ENCODE measurements at regions not wholly inside any gene's neighbourhood (a gene's known extent, or its start where the extent isn't known, plus 50 kb on each side); places are given as distances from the start of the nearest gene placed in this dataset.
"Not testable (repeated sequence)": the region's sequence is repeated elsewhere in the genome, so short reads cannot be mapped to it uniquely, and the experiment has no call there.

DNA sequence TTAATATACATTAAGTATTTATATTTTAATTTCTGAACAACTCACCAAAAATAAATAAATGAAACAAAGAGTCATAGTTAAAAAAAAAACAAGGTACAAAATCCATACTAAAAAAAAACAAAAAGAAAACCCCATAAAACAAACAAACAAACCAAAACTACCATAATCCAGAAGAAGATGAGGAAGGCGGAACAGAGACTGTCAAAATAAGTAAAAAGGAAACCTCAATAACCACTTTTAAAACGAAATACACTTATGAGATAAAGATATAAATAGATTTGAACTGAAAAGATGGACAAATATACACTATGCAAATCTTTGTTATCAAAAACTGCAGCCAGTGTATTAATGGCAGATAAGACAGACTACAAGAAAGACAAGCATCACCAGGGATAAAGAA lies 103.3 kb downstream of the POTEB3 start:
- H3K4me1 Mint-ChIP-seq (ENCODE audit: low read depth, unreplicated experiment); H3K36me3 ChIP-seq (ENCODE audit: insufficient read depth, low read length); H3K27ac Mint-ChIP-seq (ENCODE audit: unreplicated experiment); H3K9me3 ChIP-seq (ENCODE audit: insufficient read depth, low read depth, low read length); H3K9me3 Mint-ChIP-seq (ENCODE audit: unreplicated experiment); H3K4me3 ChIP-seq (ENCODE audit: insufficient read depth, low read depth, low read length); H3K27ac ChIP-seq (ENCODE audit: low read depth, low read length); DNase-seq (ENCODE audit: low read depth); H3K79me2 ChIP-seq (ENCODE audit: insufficient read depth, low read length); H3K4me3 Mint-ChIP-seq (ENCODE audit: unreplicated experiment); FAIRE-seq; H3K9ac ChIP-seq (ENCODE audit: low read length); H3K4me1 ChIP-seq (ENCODE audit: insufficient read depth, low read length); H4K20me1 ChIP-seq (ENCODE audit: insufficient read depth, low read length); H3K36me3 Mint-ChIP-seq (ENCODE audit: low read depth, unreplicated experiment); H2AFZ ChIP-seq (ENCODE audit: low read depth, low read length); H3K27me3 ChIP-seq (ENCODE audit: insufficient read depth, low read length); H3K4me2 ChIP-seq (ENCODE audit: low read length); H3K27me3 Mint-ChIP-seq (ENCODE audit: low read depth, unreplicated experiment): not testable (repeated sequence)

- H4K20me1 ChIP-seq (ENCODE audit: insufficient read depth, low read length); H3K4me2 ChIP-seq (ENCODE audit: low read length); DNase-seq (ENCODE audit: low read depth); H3K4me3 Mint-ChIP-seq (ENCODE audit: unreplicated experiment); H3K36me3 ChIP-seq (ENCODE audit: insufficient read depth, low read length); H3K4me3 ChIP-seq (ENCODE audit: insufficient read depth, low read depth, low read length); H3K4me1 Mint-ChIP-seq (ENCODE audit: low read depth, unreplicated experiment); H3K27me3 ChIP-seq (ENCODE audit: insufficient read depth, low read length); H3K9me3 ChIP-seq (ENCODE audit: insufficient read depth, low read depth, low read length); H3K79me2 ChIP-seq (ENCODE audit: insufficient read depth, low read length); H3K27me3 Mint-ChIP-seq (ENCODE audit: low read depth, unreplicated experiment); H3K4me1 ChIP-seq (ENCODE audit: insufficient read depth, low read length); H3K27ac ChIP-seq (ENCODE audit: low read depth, low read length); H3K9me3 Mint-ChIP-seq (ENCODE audit: unreplicated experiment); H3K36me3 Mint-ChIP-seq (ENCODE audit: low read depth, unreplicated experiment); H3K9ac ChIP-seq (ENCODE audit: low read length); H2AFZ ChIP-seq (ENCODE audit: low read depth, low read length); H3K27ac Mint-ChIP-seq (ENCODE audit: unreplicated experiment); FAIRE-seq: not testable (repeated sequence)
These were observed 115.4 kb downstream of the POTEB3 start for GRCh38 chr15:21324720-21325460.

- DNase-seq (ENCODE audit: low read depth); H3K9me3 ChIP-seq (ENCODE audit: insufficient read depth, low read depth, low read length); H3K36me3 Mint-ChIP-seq (ENCODE audit: low read depth, unreplicated experiment); H3K36me3 ChIP-seq (ENCODE audit: insufficient read depth, low read length); H3K4me3 ChIP-seq (ENCODE audit: insufficient read depth, low read depth, low read length); H3K27ac Mint-ChIP-seq (ENCODE audit: unreplicated experiment); H3K4me2 ChIP-seq (ENCODE audit: low read length); H3K27me3 Mint-ChIP-seq (ENCODE audit: low read depth, unreplicated experiment); H4K20me1 ChIP-seq (ENCODE audit: insufficient read depth, low read length); H3K27me3 ChIP-seq (ENCODE audit: insufficient read depth, low read length); H3K4me1 Mint-ChIP-seq (ENCODE audit: low read depth, unreplicated experiment); H2AFZ ChIP-seq (ENCODE audit: low read depth, low read length); H3K4me1 ChIP-seq (ENCODE audit: insufficient read depth, low read length); H3K9ac ChIP-seq (ENCODE audit: low read length); H3K4me3 Mint-ChIP-seq (ENCODE audit: unreplicated experiment); H3K79me2 ChIP-seq (ENCODE audit: insufficient read depth, low read length); H3K9me3 Mint-ChIP-seq (ENCODE audit: unreplicated experiment); H3K27ac ChIP-seq (ENCODE audit: low read depth, low read length): not testable (repeated sequence)
- peak; percentile 66 for FAIRE-seq
These were observed 155.9 kb downstream of the POTEB3 start for GRCh38 chr15:21284353-21284752.

GRCh38 chr15:21283210-21283609 lies 157.1 kb downstream of the POTEB3 start:
- DNase-seq (ENCODE audit: low read depth); H3K4me2 ChIP-seq (ENCODE audit: low read length); H3K9me3 ChIP-seq (ENCODE audit: insufficient read depth, low read depth, low read length); H3K9me3 Mint-ChIP-seq (ENCODE audit: unreplicated experiment); H3K79me2 ChIP-seq (ENCODE audit: insufficient read depth, low read length); H3K36me3 ChIP-seq (ENCODE audit: insufficient read depth, low read length); H3K27ac Mint-ChIP-seq (ENCODE audit: unreplicated experiment); H2AFZ ChIP-seq (ENCODE audit: low read depth, low read length); H4K20me1 ChIP-seq (ENCODE audit: insufficient read depth, low read length); H3K4me3 Mint-ChIP-seq (ENCODE audit: unreplicated experiment); H3K4me1 ChIP-seq (ENCODE audit: insufficient read depth, low read length); H3K27ac ChIP-seq (ENCODE audit: low read depth, low read length); H3K27me3 Mint-ChIP-seq (ENCODE audit: low read depth, unreplicated experiment); H3K4me1 Mint-ChIP-seq (ENCODE audit: low read depth, unreplicated experiment); H3K9ac ChIP-seq (ENCODE audit: low read length); H3K36me3 Mint-ChIP-seq (ENCODE audit: low read depth, unreplicated experiment); H3K4me3 ChIP-seq (ENCODE audit: insufficient read depth, low read depth, low read length); H3K27me3 ChIP-seq (ENCODE audit: insufficient read depth, low read length): not testable (repeated sequence)
- FAIRE-seq: peak; percentile 20

DNA sequence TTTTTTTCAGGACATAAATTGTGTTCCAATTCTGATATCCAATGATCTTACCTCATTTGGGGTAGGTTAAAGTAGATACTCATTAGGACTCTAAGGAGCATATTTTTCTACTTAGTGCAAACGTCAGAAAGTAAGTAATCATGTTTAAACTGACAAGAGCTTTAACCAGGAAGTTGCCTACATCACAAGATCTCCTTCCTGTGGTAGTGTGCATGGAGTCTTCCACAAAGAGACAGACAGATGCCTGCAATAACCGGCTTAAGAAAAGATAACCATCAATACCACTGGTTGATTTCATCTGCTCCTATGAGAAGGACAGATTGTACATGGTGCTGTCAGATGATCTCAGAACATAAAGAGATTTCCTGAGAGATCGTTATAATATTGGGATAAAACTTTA lies 160.0 kb downstream of the POTEB3 start:
- not testable (repeated sequence) for H3K27ac ChIP-seq (ENCODE audit: low read depth, low read length); H3K9ac ChIP-seq (ENCODE audit: low read length); H3K79me2 ChIP-seq (ENCODE audit: insufficient read depth, low read length); H3K9me3 ChIP-seq (ENCODE audit: insufficient read depth, low read depth, low read length); H3K9me3 Mint-ChIP-seq (ENCODE audit: unreplicated experiment); H3K36me3 Mint-ChIP-seq (ENCODE audit: low read depth, unreplicated experiment); H2AFZ ChIP-seq (ENCODE audit: low read depth, low read length); H3K4me3 Mint-ChIP-seq (ENCODE audit: unreplicated experiment); H3K4me1 ChIP-seq (ENCODE audit: insufficient read depth, low read length); H3K4me2 ChIP-seq (ENCODE audit: low read length); H3K27me3 Mint-ChIP-seq (ENCODE audit: low read depth, unreplicated experiment); H4K20me1 ChIP-seq (ENCODE audit: insufficient read depth, low read length); H3K36me3 ChIP-seq (ENCODE audit: insufficient read depth, low read length); DNase-seq (ENCODE audit: low read depth); H3K4me1 Mint-ChIP-seq (ENCODE audit: low read depth, unreplicated experiment); H3K4me3 ChIP-seq (ENCODE audit: insufficient read depth, low read depth, low read length); H3K27ac Mint-ChIP-seq (ENCODE audit: unreplicated experiment); H3K27me3 ChIP-seq (ENCODE audit: insufficient read depth, low read length)
- peak; percentile 58 for FAIRE-seq

DNA sequence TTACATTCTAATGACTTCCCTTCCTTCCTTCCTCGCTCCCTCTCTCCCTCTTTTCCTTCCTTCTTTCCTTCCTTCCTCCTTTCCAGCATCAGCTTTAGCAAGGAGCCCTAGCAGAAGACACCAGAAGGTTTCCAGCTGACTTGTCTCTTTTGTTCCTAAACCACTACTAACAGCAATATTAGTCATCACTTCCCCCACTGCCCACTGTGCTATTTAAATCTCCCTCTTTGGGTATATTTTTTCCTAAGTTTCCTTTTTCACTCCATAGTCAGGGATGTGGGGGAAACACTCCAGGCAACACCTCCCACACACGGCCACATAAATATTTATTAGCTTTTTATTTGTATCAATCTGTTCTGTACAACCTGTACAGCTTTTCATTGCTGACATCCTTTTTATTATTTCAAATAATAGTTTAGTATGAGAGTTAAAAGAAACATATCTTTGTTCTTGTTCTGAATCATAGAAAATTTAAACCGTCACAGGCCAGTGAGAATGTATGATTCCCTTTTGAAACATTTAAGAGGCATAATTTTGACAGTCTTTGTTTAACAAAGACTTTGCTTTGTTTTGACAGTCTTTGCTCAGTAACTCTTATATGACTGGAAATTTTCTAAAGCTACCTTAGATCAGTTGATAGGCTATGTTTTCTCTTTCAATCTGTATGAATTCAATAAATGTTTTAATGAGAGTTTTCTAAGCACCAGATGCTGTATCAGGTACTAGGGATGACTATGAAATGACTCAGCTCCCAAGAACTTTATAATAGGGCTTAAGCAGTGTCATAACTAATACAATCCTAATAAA lies 167.9 kb downstream of the POTEB3 start:
- DNase-seq (ENCODE audit: low read depth); H3K27me3 ChIP-seq (ENCODE audit: insufficient read depth, low read length); H3K27ac ChIP-seq (ENCODE audit: low read depth, low read length); H3K27ac Mint-ChIP-seq (ENCODE audit: unreplicated experiment); H2AFZ ChIP-seq (ENCODE audit: low read depth, low read length); H3K4me3 ChIP-seq (ENCODE audit: insufficient read depth, low read depth, low read length); H3K4me2 ChIP-seq (ENCODE audit: low read length); H3K4me1 ChIP-seq (ENCODE audit: insufficient read depth, low read length); H3K4me3 Mint-ChIP-seq (ENCODE audit: unreplicated experiment); H3K36me3 ChIP-seq (ENCODE audit: insufficient read depth, low read length); H3K79me2 ChIP-seq (ENCODE audit: insufficient read depth, low read length); H3K4me1 Mint-ChIP-seq (ENCODE audit: low read depth, unreplicated experiment); H3K36me3 Mint-ChIP-seq (ENCODE audit: low read depth, unreplicated experiment); H3K9ac ChIP-seq (ENCODE audit: low read length); H3K27me3 Mint-ChIP-seq (ENCODE audit: low read depth, unreplicated experiment); H4K20me1 ChIP-seq (ENCODE audit: insufficient read depth, low read length): not testable (repeated sequence)
- H3K9me3 ChIP-seq (ENCODE audit: insufficient read depth, low read depth, low read length): peaks cover 11% of the 10 kb centered on the region
- FAIRE-seq: peak; percentile 43
- H3K9me3 Mint-ChIP-seq (ENCODE audit: unreplicated experiment): peaks cover 11% of the 10 kb centered on the region
